ENCODE measurements at regions not wholly inside any gene's neighbourhood (a gene's known extent, or its start where the extent isn't known, plus 50 kb on each side); places are given as distances from the start of the nearest gene placed in this dataset.
"Not testable (repeated sequence)": the region's sequence is repeated elsewhere in the genome, so short reads cannot be mapped to it uniquely, and the experiment has no call there.

- H3K9me3 Mint-ChIP-seq = no peaks in the 10 kb centered on the region
- CTCF ChIA-PET = no interaction called here
- H3K4me3 Mint-ChIP-seq = no peak overlapping the region
- H3K27ac Mint-ChIP-seq = no peak overlapping the region
- no peaks in the 10 kb centered on the region for H3K4me1 Mint-ChIP-seq
- peaks cover 59% of the 10 kb centered on the region for H3K27me3 Mint-ChIP-seq
- no peak for DNase-seq
- no peaks in the 10 kb centered on the region for H3K36me3 Mint-ChIP-seq
These were observed 170.2 kb downstream of the RGS9 start for GRCh38 chr17:65307081-65307960.

DNA sequence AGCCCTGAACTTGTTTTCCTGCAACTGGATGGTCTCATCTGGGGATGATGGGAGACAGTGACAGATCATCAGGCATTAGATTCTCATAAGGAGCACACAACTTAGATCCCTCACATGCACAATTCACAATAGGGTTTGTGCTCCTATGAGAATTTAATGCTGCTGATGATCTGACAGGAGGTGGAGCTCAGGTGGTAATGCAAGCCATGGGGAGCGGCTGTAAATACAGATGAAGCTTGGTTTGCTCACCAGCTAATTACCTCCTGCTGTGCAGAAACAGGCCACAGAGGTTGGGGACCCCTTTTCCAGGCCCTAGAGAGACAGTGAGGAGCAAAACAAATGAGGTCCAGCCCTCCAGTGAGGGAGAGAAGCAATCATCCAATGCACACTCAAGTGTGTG lies 168.6 kb downstream of the RGS9 start:
- no peaks in the 10 kb centered on the region for H3K36me3 Mint-ChIP-seq
- H3K4me1 Mint-ChIP-seq = no peaks in the 10 kb centered on the region

GRCh38 chr17:65305116-65305515 lies 167.9 kb downstream of the RGS9 start:
- Mint-ChIP-seq H3K36me3 (no peaks in the 10 kb centered on the region), H3K9me3 (no peaks in the 10 kb centered on the region), H3K27me3 (peaks cover 46% of the 10 kb centered on the region), H3K4me3 (no peak overlapping the region), H3K27ac (no peak overlapping the region), H3K4me1 (no peaks in the 10 kb centered on the region)
- DNase-seq = no peak
- CTCF ChIA-PET = interaction anchor here (1.4 kb wide), 1 partner anchor 11 kb away, joined by 7 read pairs; no protein-coding TSS in a partner anchor

More for the DNA sequence above, 168.6 kb downstream of the RGS9 start:
- CTCF ChIA-PET = interaction anchor here (0.6 to 1.4 kb wide), 2 partner anchors 9 to 11 kb away, joined by 3 to 7 read pairs; no protein-coding TSS in a partner anchor
- DNase-seq = no peak
- H3K9me3 Mint-ChIP-seq = no peaks in the 10 kb centered on the region
- H3K27ac Mint-ChIP-seq = no peak overlapping the region
- H3K27me3 Mint-ChIP-seq = peaks cover 50% of the 10 kb centered on the region
- no peak overlapping the region for H3K4me3 Mint-ChIP-seq

GRCh38 chr17:65301882-65302281 lies 164.7 kb downstream of the RGS9 start:
- DNase-seq, CTCF ChIA-PET, H3K4me3 Mint-ChIP-seq, H3K9me3 Mint-ChIP-seq, H3K27ac Mint-ChIP-seq, H3K36me3 Mint-ChIP-seq, H3K4me1 Mint-ChIP-seq: not testable (repeated sequence)
- peaks cover 45% of the 10 kb centered on the region for H3K27me3 Mint-ChIP-seq

DNA sequence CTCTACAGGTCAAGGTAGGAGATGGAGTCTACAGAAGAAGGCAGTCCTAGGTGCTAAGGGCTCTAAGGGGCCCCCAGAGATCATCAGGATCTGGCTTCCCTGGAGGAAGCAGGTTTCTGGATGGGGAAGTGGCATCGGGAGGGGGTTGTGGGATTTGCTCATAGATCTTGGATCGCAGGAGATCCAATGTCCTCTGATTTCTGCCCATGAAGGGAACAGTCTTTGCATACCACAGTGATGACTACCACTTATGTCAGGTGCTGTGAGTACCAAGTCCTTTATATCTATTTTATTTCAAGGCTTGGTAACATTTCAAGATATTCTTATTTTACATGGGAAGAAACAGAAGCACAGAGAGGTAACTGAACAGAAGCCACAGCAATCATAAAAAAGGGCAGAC lies 164.0 kb downstream of the RGS9 start:
- Mint-ChIP-seq H3K4me3 (no peak overlapping the region), H3K4me1 (no peaks in the 10 kb centered on the region), H3K9me3 (no peaks in the 10 kb centered on the region), H3K27ac (no peak overlapping the region), H3K27me3 (peaks cover 45% of the 10 kb centered on the region), H3K36me3 (no peaks in the 10 kb centered on the region)
- CTCF ChIA-PET = no interaction called here
- no peak for DNase-seq

- Mint-ChIP-seq H3K9me3 (no peaks in the 10 kb centered on the region), H3K4me1 (no peaks in the 10 kb centered on the region), H3K4me3 (no peak overlapping the region), H3K27ac (no peak overlapping the region), H3K27me3 (peaks cover 34% of the 10 kb centered on the region), H3K36me3 (no peaks in the 10 kb centered on the region)
- DNase-seq = no peak
- CTCF ChIA-PET = interaction anchor here (0.8 to 1.3 kb wide), 2 partner anchors 11 to 259 kb away, joined by 3 read pairs; no protein-coding TSS in a partner anchor
These were observed 160.7 kb downstream of the RGS9 start for GRCh38 chr17:65297916-65298315.

DNA sequence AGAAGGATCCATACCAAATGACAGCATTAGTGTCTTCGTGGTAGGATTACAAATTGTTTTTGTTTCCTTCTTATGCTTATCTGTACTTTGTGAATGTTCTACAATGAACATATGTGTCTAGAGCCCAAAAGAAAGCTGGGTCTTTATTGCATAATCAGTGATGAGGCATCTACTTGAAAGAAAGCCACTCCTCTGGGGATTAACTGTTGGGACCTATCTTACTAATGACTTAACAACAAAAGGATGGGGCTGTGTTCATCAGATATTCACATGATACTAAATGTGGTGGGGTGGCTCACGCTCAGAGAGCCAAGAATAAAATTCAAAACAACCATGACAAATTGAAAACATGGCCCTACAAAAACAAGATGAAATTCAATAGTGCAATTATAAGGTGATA lies 160.2 kb downstream of the RGS9 start:
- Mint-ChIP-seq H3K27ac (no peak overlapping the region), H3K36me3 (no peaks in the 10 kb centered on the region), H3K9me3 (no peaks in the 10 kb centered on the region), H3K4me1 (no peaks in the 10 kb centered on the region), H3K4me3 (no peak overlapping the region), H3K27me3 (peaks cover 33% of the 10 kb centered on the region)
- CTCF ChIA-PET = interaction anchor here (0.7 to 0.8 kb wide), 2 partner anchors 9 to 260 kb away, joined by 3 read pairs; no protein-coding TSS in a partner anchor
- no peak for DNase-seq

- Mint-ChIP-seq H3K9me3 (no peaks in the 10 kb centered on the region), H3K27ac (no peak overlapping the region), H3K36me3 (no peaks in the 10 kb centered on the region), H3K4me3 (no peak overlapping the region), H3K27me3 (peaks cover 23% of the 10 kb centered on the region), H3K4me1 (no peaks in the 10 kb centered on the region)
- CTCF ChIA-PET = interaction anchor here (0.6 to 3.5 kb wide), 24 partner anchors 8 to 871 kb away, joined by 3 to 40 read pairs (median 4); no protein-coding TSS in a partner anchor
- peak; percentile 71 for DNase-seq
These were observed 157.1 kb downstream of the RGS9 start for GRCh38 chr17:65294181-65294719.

- DNase-seq = no peak
- H3K27ac Mint-ChIP-seq = no peak overlapping the region
These were observed 156.5 kb downstream of the RGS9 start for GRCh38 chr17:65293584-65294180.

GRCh38 chr17:65292430-65292829 lies 155.3 kb downstream of the RGS9 start:
- Mint-ChIP-seq H3K27me3 (peaks cover 19% of the 10 kb centered on the region), H3K36me3 (no peaks in the 10 kb centered on the region), H3K4me1 (no peaks in the 10 kb centered on the region), H3K9me3 (no peaks in the 10 kb centered on the region), H3K4me3 (no peak overlapping the region), H3K27ac (no peak overlapping the region)
- no peak for DNase-seq
- CTCF ChIA-PET = interaction anchor here (0.7 to 3.5 kb wide), 6 partner anchors 8 to 873 kb away, joined by 3 to 26 read pairs (median 4); no protein-coding TSS in a partner anchor

More at GRCh38 chr17:65293584-65294180, 156.5 kb downstream of the RGS9 start:
- Mint-ChIP-seq H3K4me3 (no peak overlapping the region), H3K36me3 (no peaks in the 10 kb centered on the region), H3K4me1 (no peaks in the 10 kb centered on the region), H3K9me3 (no peaks in the 10 kb centered on the region), H3K27me3 (peaks cover 21% of the 10 kb centered on the region)
- CTCF ChIA-PET = interaction anchor here (0.8 to 3.5 kb wide), 16 partner anchors 11 to 872 kb away, joined by 3 to 40 read pairs (median 5); no protein-coding TSS in a partner anchor

DNA sequence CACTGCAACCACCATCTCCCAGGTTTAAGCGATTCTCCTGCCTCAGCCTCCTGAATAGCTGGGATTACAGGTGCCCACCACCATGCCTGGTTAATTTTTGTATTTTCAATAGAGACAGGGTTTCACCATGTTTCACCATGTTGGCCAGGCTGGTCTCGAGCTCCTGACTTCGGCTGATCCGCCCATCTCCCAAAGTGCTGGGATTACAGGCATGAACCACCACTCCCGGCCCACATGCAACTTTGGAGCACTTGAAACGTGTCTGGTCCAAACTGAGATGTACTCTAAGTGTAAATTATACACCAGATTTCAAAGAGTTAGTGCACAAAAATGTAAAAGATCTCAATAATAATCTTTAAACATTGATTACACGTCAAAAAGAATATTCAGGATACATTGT lies 154.1 kb downstream of the RGS9 start:
- H3K27me3 Mint-ChIP-seq = peaks cover 19% of the 10 kb centered on the region
- H3K9me3 Mint-ChIP-seq, H3K4me3 Mint-ChIP-seq, H3K4me1 Mint-ChIP-seq, H3K36me3 Mint-ChIP-seq, CTCF ChIA-PET, DNase-seq, H3K27ac Mint-ChIP-seq: not testable (repeated sequence)

- CTCF ChIA-PET = no interaction called here
- Mint-ChIP-seq H3K9me3 (no peaks in the 10 kb centered on the region), H3K27ac (no peak overlapping the region), H3K4me1 (no peaks in the 10 kb centered on the region), H3K4me3 (no peak overlapping the region), H3K27me3 (peaks cover 19% of the 10 kb centered on the region), H3K36me3 (no peaks in the 10 kb centered on the region)
- no peak for DNase-seq
These were observed 153.4 kb downstream of the RGS9 start for GRCh38 chr17:65290616-65291015.

GRCh38 chr17:65290056-65290455 lies 152.9 kb downstream of the RGS9 start:
- Mint-ChIP-seq H3K4me1 (no peaks in the 10 kb centered on the region), H3K36me3 (no peaks in the 10 kb centered on the region), H3K9me3 (no peaks in the 10 kb centered on the region), H3K4me3 (no peak overlapping the region), H3K27ac (no peak overlapping the region), H3K27me3 (peaks cover 19% of the 10 kb centered on the region)
- DNase-seq = no peak
- CTCF ChIA-PET = no interaction called here

DNA sequence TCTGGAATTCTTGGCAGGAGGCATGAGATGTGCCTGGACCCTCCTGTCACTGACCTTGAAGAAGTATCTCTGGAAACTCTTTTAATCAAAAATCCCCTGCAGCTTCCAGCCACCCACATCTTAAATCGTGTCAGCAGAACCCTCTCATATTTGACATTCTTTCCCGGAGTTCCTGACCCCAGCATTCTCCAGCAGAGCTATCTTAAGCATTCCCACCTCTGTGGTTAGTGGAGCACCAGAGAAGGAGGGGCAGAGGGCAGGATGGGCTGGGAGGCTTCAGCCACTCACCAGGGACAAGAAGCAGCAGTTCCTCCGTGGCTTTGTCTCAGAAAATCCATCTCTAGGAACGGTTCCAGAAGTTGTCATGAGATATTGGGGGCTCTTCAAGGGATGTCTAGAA lies 149.9 kb downstream of the RGS9 start:
- CTCF ChIA-PET = interaction anchor here (0.9 to 1.3 kb wide), 4 partner anchors 8 to 879 kb away, joined by 3 to 6 read pairs (median 4); no protein-coding TSS in a partner anchor
- Mint-ChIP-seq H3K27me3 (peaks cover 7% of the 10 kb centered on the region), H3K36me3 (no peaks in the 10 kb centered on the region), H3K4me3 (no peak overlapping the region), H3K27ac (no peak overlapping the region), H3K9me3 (no peaks in the 10 kb centered on the region), H3K4me1 (no peaks in the 10 kb centered on the region)
- no peak for DNase-seq
